ENCODE measurements at regions not wholly inside any gene's neighbourhood (a gene's known extent, or its start where the extent isn't known, plus 50 kb on each side); places are given as distances from the start of the nearest gene placed in this dataset.

DNA sequence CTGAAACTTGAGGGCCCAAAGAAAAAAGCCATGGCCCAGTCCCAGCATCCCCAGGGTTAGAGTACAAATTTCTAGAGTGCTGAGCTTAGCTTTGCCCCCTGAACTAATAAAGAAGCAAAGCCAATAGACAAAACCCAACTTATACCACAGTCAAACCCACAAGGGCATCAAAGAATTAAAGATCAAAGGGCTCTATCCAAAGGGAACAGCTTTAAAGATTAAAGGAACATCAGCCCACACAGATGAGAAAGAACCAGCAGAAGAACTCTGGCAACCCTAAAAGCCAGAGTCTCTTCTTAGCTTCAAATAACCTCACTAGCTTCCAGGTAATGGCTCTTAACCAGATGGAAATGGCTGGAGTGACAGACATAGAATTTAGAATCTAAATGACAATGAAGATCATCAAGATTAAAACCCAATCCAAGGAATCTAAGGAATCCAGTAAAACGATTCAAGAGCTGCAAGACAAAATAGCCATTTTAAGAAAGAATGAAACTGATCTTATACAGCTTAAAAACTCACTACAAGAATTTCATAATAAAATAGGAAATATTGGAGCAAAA, 93.9 kb downstream of the YIPF5 start:
- no peaks in the 10 kb centered on the region for H3K36me3 ChIP-seq
- peaks cover 0 to 8% (median 0%) of the 10 kb centered on the region in 4 donors for H3K4me1 ChIP-seq
- DNase-seq: no peak
- WGBS, 2 donors: 75 to 80% methylated on average over 1 of the region's 1 CpG
- no peak overlapping the region for H3K4me3 ChIP-seq
- peaks cover 0 to 4% (median under 1%) of the 10 kb centered on the region in 4 donors for H3K9me3 ChIP-seq
- TF ChIP-seq POLR2A (IDR thresholded peaks at IDR 0.05) (no peak), EP300 (IDR thresholded peaks at IDR 0.05) (no peak), POLR2AphosphoS5 (IDR thresholded peaks at IDR 0.05) (no peak)
- TF ChIP-seq, protein P1, sequence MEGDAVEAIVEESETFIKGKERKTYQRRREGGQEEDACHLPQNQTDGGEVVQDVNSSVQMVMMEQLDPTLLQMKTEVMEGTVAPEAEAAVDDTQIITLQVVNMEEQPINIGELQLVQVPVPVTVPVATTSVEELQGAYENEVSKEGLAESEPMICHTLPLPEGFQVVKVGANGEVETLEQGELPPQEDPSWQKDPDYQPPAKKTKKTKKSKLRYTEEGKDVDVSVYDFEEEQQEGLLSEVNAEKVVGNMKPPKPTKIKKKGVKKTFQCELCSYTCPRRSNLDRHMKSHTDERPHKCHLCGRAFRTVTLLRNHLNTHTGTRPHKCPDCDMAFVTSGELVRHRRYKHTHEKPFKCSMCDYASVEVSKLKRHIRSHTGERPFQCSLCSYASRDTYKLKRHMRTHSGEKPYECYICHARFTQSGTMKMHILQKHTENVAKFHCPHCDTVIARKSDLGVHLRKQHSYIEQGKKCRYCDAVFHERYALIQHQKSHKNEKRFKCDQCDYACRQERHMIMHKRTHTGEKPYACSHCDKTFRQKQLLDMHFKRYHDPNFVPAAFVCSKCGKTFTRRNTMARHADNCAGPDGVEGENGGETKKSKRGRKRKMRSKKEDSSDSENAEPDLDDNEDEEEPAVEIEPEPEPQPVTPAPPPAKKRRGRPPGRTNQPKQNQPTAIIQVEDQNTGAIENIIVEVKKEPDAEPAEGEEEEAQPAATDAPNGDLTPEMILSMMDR (IDR thresholded peaks at IDR 0.05): no peak
- H3K27ac ChIP-seq: no peak overlapping the region
- intact Hi-C loops (cut with DNase I): no loop called here
- no peaks in the 10 kb centered on the region for H3K27me3 ChIP-seq

DNA sequence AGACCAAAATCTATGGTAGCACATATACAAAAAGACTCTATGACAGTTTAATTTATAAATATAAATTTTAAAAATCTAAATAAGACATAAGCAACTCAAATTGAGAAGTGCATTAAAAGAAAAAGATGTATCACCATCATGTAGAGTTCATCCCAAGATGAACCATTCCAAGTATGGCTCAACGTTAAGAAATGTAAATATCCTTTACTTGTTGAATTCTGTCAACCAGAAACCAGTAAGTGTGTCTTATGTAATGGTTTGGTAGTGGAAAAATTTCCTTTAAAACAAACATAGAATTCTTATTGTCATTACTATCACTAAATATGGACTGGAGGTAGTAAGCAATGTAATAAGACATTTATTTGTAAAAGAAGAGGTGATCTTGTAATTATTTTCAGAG, 87.3 kb downstream of the YIPF5 start:
- peaks cover 0 to under 1% (median 0%) of the 10 kb centered on the region in 4 donors for H3K4me1 ChIP-seq
- no peaks in the 10 kb centered on the region for H3K36me3 ChIP-seq
- no peak for TF ChIP-seq EP300 (IDR thresholded peaks at IDR 0.05)
- no peak for TF ChIP-seq POLR2AphosphoS5 (IDR thresholded peaks at IDR 0.05)
- TF ChIP-seq POLR2A (IDR thresholded peaks at IDR 0.05): no peak
- TF ChIP-seq, protein P1 (IDR thresholded peaks at IDR 0.05): no peak
- intact Hi-C loops (cut with DNase I): no loop called here
- no peaks in the 10 kb centered on the region for H3K27me3 ChIP-seq
- WGBS, 2 donors: 83 to 84% methylated on average over 1 of the region's 1 CpG
- DNase-seq: no peak
- no peak overlapping the region for H3K27ac ChIP-seq
- H3K4me3 ChIP-seq: no peak overlapping the region
- H3K9me3 ChIP-seq: peaks cover 0 to 1% (median 0%) of the 10 kb centered on the region in 4 donors

DNA sequence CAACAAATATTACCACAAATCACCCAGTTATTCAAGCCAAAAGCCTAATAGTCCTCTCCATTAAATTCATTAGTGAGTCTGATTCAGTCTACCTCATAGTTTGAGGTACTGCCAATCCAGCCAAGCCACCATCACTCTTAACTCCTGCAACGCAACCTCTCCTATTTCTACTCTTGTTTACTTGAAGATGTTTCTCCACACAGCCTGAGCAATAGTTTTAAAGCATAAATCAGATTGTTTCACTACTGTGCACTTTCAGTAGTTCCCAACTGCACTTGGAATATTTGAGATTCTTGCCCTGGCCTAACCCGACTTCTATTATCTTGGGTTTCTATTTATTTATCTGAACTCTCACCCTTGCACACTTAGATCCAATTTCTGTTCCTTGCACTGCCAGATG, 85.5 kb downstream of the YIPF5 start:
- TF ChIP-seq POLR2A (IDR thresholded peaks at IDR 0.05) (no peak), POLR2AphosphoS5 (IDR thresholded peaks at IDR 0.05) (no peak), EP300 (IDR thresholded peaks at IDR 0.05) (no peak)
- TF ChIP-seq, protein P1 (IDR thresholded peaks at IDR 0.05): no peak
- Histone ChIP-seq H3K36me3 (no peaks in the 10 kb centered on the region), H3K9me3 (peaks cover 0 to 1% (median 0%) of the 10 kb centered on the region in 4 donors), H3K4me3 (no peak overlapping the region), H3K27ac (no peak overlapping the region), H3K27me3 (no peaks in the 10 kb centered on the region), H3K4me1 (peaks cover 0 to 18% (median 14%) of the 10 kb centered on the region in 4 donors)
- DNase-seq: no peak
- intact Hi-C loops (cut with DNase I): no loop called here
- WGBS, 2 donors: 77 to 84% methylated on average over 2 of the region's 2 CpGs

DNA sequence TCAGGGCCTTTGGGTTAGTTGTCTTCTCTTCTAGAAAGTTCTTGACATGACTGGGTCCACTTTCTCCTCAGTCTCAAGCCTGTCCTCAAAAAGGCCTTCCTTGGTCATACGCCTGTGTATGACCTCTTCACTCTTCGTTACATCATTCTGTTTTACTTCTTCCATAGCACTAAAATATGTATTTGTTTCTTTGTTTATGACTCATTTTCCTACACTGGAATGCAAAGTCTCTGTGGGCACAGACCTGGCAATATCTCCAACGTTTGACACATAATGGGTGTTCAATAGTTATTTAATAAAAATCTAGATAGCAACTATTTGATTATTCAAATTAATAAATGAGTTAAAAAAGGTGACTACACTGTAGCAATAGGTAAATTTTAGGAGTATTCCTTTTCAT, 85.1 kb downstream of the YIPF5 start:
- DNase-seq: no peak
- H3K27ac ChIP-seq: no peak overlapping the region
- no peaks in the 10 kb centered on the region for H3K36me3 ChIP-seq
- peaks cover 0 to 19% (median 15%) of the 10 kb centered on the region in 4 donors for H3K4me1 ChIP-seq
- no peaks in the 10 kb centered on the region for H3K27me3 ChIP-seq
- WGBS, 2 donors: 82 to 90% methylated on average over 3 of the region's 3 CpGs
- peaks cover 0 to 1% (median 0%) of the 10 kb centered on the region in 4 donors for H3K9me3 ChIP-seq
- intact Hi-C loops (cut with DNase I): no loop called here
- no peak overlapping the region for H3K4me3 ChIP-seq
- TF ChIP-seq EP300 (IDR thresholded peaks at IDR 0.05) (no peak), POLR2A (IDR thresholded peaks at IDR 0.05) (no peak), POLR2AphosphoS5 (IDR thresholded peaks at IDR 0.05) (no peak)

DNA sequence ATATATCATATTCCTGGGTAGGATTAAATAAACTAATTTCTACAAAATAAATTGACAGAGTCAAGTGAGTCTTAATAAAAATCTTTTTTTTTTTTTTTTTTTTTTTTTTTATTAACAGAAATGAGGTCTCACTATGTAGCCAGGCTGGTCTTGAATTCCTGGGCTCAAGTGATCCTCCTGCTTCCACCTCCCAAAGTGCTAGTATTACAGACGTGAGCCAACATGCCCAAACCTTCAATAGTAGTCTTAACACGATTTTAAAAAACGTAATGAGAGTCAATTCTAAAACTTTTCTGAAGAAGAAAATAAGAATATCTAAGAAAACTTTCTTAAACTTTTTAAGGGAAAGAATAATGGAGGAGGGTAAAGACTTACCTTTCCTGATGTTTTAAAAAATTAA, 84.2 kb downstream of the YIPF5 start:
- H3K9me3 ChIP-seq: no peaks in the 10 kb centered on the region
- no peaks in the 10 kb centered on the region for H3K27me3 ChIP-seq
- no peaks in the 10 kb centered on the region for H3K36me3 ChIP-seq
- 88 to 90% methylated on average over 3 of the region's 3 CpGs for WGBS, 2 donors
- H3K27ac ChIP-seq: no peak overlapping the region
- intact Hi-C loops (cut with DNase I): no loop called here
- H3K4me1 ChIP-seq: peaks cover 0 to 19% (median 15%) of the 10 kb centered on the region in 4 donors
- TF ChIP-seq, protein P1 (IDR thresholded peaks at IDR 0.05): no peak
- no peak for TF ChIP-seq POLR2A (IDR thresholded peaks at IDR 0.05)
- TF ChIP-seq POLR2AphosphoS5 (IDR thresholded peaks at IDR 0.05): no peak
- TF ChIP-seq EP300 (IDR thresholded peaks at IDR 0.05): no peak
- DNase-seq: no peak
- H3K4me3 ChIP-seq: no peak overlapping the region
